Colonic mucosa (tissue), 4 donors: ENCODE measurements at regions not wholly inside any gene's neighbourhood (a gene's known extent, or its start where the extent isn't known, plus 50 kb on each side); places are given as distances from the start of the nearest gene placed in this dataset.

ENCODE experiments used
- DNase-seq: peaks from one replicate; pipeline ENCODE4 v3.0.0-alpha.2; 2020
- H3K27ac ChIP-seq: fragments of 200-600 bp; one replicate; pipeline ENCODE4 v1.8.0; 2021
- H3K27me3 ChIP-seq: fragments of 200-600 bp; one replicate; pipeline ENCODE4 v1.8.0; 2021
- H3K36me3 ChIP-seq: fragments of 200-600 bp; one replicate; pipeline ENCODE4 v1.8.0; 2021
- H3K4me1 ChIP-seq: fragments of 200-600 bp; one replicate; pipeline ENCODE4 v1.8.0; 2021; ENCODE audit warnings: mild to moderate bottlenecking
- H3K4me3 ChIP-seq: fragments of 200-600 bp; one replicate; pipeline ENCODE4 v1.8.0; 2021
- H3K9ac ChIP-seq, 2 donors: one replicate each; pipeline ENCODE4 v1.7.0; 2013; ENCODE audit warnings: control low read depth in 2 of 2, low read depth in 2 of 2, low read length in 2 of 2
- H3K9me3 ChIP-seq: fragments of 200-600 bp; one replicate; pipeline ENCODE4 v1.8.0; 2021
- CTCF ChIP-seq: fragments of 200-600 bp; IDR thresholded peaks from one replicate; pipeline ENCODE4 v1.8.0; 2022; ENCODE audit warnings: antibody characterized with exemption, mild to moderate bottlenecking
- intact Hi-C: fragments of 100-400 bp; cut with DNase I; formaldehyde crosslinking; loops from one replicate; pipeline ENCODE4 v1.14.1; 2022
- donor health status: healthy.
- donor health status: DM: no; HTN: no; CAD: no.
- donor health status: DM: no; HTN: no; CAD: no.

GRCh38 chr10:84846658-84847316 lies 518.4 kb downstream of the CCSER2 start:
- no peaks in the 10 kb centered on the region for H3K9me3 ChIP-seq
- H3K4me3 ChIP-seq: no peak overlapping the region
- no peaks in the 10 kb centered on the region for H3K4me1 ChIP-seq
- H3K27ac ChIP-seq: no peak overlapping the region
- no peak for DNase-seq
- H3K36me3 ChIP-seq: no peaks in the 10 kb centered on the region
- intact Hi-C loops: no loop called here
- TF ChIP-seq CTCF: no peak
- H3K27me3 ChIP-seq: no peaks in the 10 kb centered on the region
- no peak overlapping the region for H3K9ac ChIP-seq

- H3K9ac ChIP-seq: no peak overlapping the region
- H3K36me3 ChIP-seq: no peaks in the 10 kb centered on the region
- H3K27ac ChIP-seq: no peak overlapping the region
- no peaks in the 10 kb centered on the region for H3K9me3 ChIP-seq
- TF ChIP-seq CTCF: no peak
- no peaks in the 10 kb centered on the region for H3K4me1 ChIP-seq
- H3K4me3 ChIP-seq: no peak overlapping the region
- intact Hi-C loops: no loop called here
- DNase-seq: no peak
- no peaks in the 10 kb centered on the region for H3K27me3 ChIP-seq
Measured at GRCh38 chr10:84848967-84849366, 520.6 kb downstream of the CCSER2 start.

DNA sequence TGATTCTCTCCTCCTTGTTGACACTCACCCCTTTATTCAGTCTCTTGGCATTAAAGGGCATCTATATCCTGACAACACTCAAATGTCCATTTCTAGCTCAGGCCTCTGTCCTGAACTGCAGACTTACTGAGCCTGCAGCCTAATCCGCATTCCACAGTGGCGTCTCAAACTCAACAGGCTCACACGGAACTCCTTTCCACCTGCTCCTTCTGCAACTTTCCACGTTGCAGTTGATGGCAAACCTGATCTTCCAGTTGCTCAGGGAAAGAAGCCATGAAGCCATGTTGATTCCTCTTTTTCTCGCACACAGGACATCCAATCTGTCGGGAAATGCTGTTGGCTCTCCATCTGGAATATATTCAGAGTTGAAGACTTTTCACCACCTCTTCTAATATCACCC lies 522.4 kb downstream of the CCSER2 start:
- Histone ChIP-seq H3K4me3 (no peak overlapping the region), H3K27ac (no peak overlapping the region), H3K9ac (no peak overlapping the region), H3K27me3 (no peaks in the 10 kb centered on the region), H3K4me1 (no peaks in the 10 kb centered on the region), H3K9me3 (no peaks in the 10 kb centered on the region), H3K36me3 (no peaks in the 10 kb centered on the region)
- intact Hi-C loops: no loop called here
- no peak for TF ChIP-seq CTCF
- DNase-seq: no peak

DNA sequence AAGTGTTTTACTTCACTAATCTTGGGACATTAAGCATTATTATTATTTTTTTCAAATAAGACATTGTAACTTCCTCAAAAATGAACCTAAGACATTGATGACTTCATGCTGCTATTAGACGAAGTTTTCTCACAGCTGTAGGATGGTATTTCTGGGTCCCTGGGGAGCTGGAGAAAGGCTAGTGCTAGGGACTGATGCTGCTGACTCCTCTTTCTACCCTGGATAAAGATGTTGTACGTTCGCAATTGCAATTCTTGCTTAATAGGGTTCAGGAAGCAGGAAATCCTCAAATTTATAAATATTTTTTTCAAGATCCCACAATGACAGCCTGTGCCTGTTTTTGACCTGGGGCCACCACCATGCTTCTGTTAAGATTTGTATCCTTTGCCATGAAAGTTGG lies 526.0 kb downstream of the CCSER2 start:
- H3K4me1 ChIP-seq: no peaks in the 10 kb centered on the region
- H3K9ac ChIP-seq: no peak overlapping the region
- intact Hi-C loops: no loop called here
- H3K27me3 ChIP-seq: no peaks in the 10 kb centered on the region
- no peak for DNase-seq
- no peaks in the 10 kb centered on the region for H3K9me3 ChIP-seq
- no peak overlapping the region for H3K4me3 ChIP-seq
- no peaks in the 10 kb centered on the region for H3K36me3 ChIP-seq
- H3K27ac ChIP-seq: no peak overlapping the region
- TF ChIP-seq CTCF: no peak

- no peaks in the 10 kb centered on the region for H3K36me3 ChIP-seq
- no peak overlapping the region for H3K9ac ChIP-seq
- H3K27me3 ChIP-seq: no peaks in the 10 kb centered on the region
- DNase-seq: no peak
- TF ChIP-seq CTCF: no peak
- no peaks in the 10 kb centered on the region for H3K9me3 ChIP-seq
- H3K4me3 ChIP-seq: no peak overlapping the region
- intact Hi-C loops: no loop called here
- H3K27ac ChIP-seq: no peak overlapping the region
- no peaks in the 10 kb centered on the region for H3K4me1 ChIP-seq
Measured at GRCh38 chr10:84860855-84861254, 532.5 kb downstream of the CCSER2 start.
